NCI-H510A treated with DMSO at 0.1 percent for 48 hours (cell line): ENCODE measurements at regions not wholly inside any gene's neighbourhood (a gene's known extent, or its start where the extent isn't known, plus 50 kb on each side); places are given as distances from the start of the nearest gene placed in this dataset.

Experiments used
- DNase-seq: peaks from one replicate; lab custom pipeline; 2025; lab: John Stamatoyannopoulos, UW

- DNase-seq: no peak
Measured at GRCh38 chr22:22802339-22802970, 85.2 kb upstream of the IGLL5 start.

GRCh38 chr22:22803285-22803853 is 84.2 kb upstream of the IGLL5 start:
- no peak for DNase-seq

GRCh38 chr22:22810018-22810427 is 77.6 kb upstream of the IGLL5 start:
- peak; percentile 21 for DNase-seq

- DNase-seq: no peak
Measured at GRCh38 chr22:22810471-22810870, 77.1 kb upstream of the IGLL5 start.

- no peak for DNase-seq
Measured at GRCh38 chr22:22811016-22812009, 76.3 kb upstream of the IGLL5 start.

GRCh38 chr22:22812031-22812905 is 75.3 kb upstream of the IGLL5 start:
- no peak for DNase-seq

GRCh38 chr22:22813126-22814075 is 74.2 kb upstream of the IGLL5 start:
- no peak for DNase-seq

GRCh38 chr22:22814666-22815396 is 72.8 kb upstream of the IGLL5 start:
- no peak for DNase-seq

- no peak for DNase-seq
Measured at GRCh38 chr22:22815397-22816170, 72.0 kb upstream of the IGLL5 start.

GRCh38 chr22:22816171-22816514 is 71.5 kb upstream of the IGLL5 start:
- peak; percentile 73 for DNase-seq

- DNase-seq: no peak
Measured at GRCh38 chr22:22816766-22817410, 70.7 kb upstream of the IGLL5 start.

- no peak for DNase-seq
Measured at GRCh38 chr22:22817468-22818201, 70.0 kb upstream of the IGLL5 start.

GRCh38 chr22:22818202-22818538 is 69.4 kb upstream of the IGLL5 start:
- DNase-seq: no peak

- DNase-seq: peak; percentile 23
Measured at GRCh38 chr22:22818861-22819855, 68.5 kb upstream of the IGLL5 start.

- DNase-seq: no peak
Measured at GRCh38 chr22:22820076-22820475, 67.5 kb upstream of the IGLL5 start.

- no peak for DNase-seq
Measured at GRCh38 chr22:22820626-22821025, 67.0 kb upstream of the IGLL5 start.

- no peak for DNase-seq
Measured at GRCh38 chr22:22821340-22821739, 66.3 kb upstream of the IGLL5 start.
